ENCODE measurements at regions not wholly inside any gene's neighbourhood (a gene's known extent, or its start where the extent isn't known, plus 50 kb on each side); places are given as distances from the start of the nearest gene placed in this dataset.

- no peaks in the 10 kb centered on the region for H3K9me3 ChIP-seq (ENCODE audit: control insufficient read depth, insufficient read depth, low read depth, low read length)
- CTCF ChIA-PET = no interaction called here
- TF ChIP-seq FEZF1 (tag by site-specific recombination; IDR thresholded peaks at IDR 0.05) (no peak), ZNF112 (tag by site-specific recombination; IDR thresholded peaks at IDR 0.05) (no peak), ZNF830 (tag by site-specific recombination; IDR thresholded peaks at IDR 0.05; ENCODE audit: low read depth) (no peak), ZNF623 (tag by site-specific recombination; IDR thresholded peaks at IDR 0.05) (no peak), ZNF658 (tag by site-specific recombination; IDR thresholded peaks at IDR 0.05) (no peak), ZSCAN23 (tag by site-specific recombination; IDR thresholded peaks at IDR 0.05) (no peak), ZNF302 (tag by site-specific recombination; IDR thresholded peaks at IDR 0.05; ENCODE audit: low read depth) (no peak), KLF1 (tag by site-specific recombination; IDR thresholded peaks at IDR 0.05) (no peak), ZNF529 (tag by site-specific recombination; IDR thresholded peaks at IDR 0.05; ENCODE audit: insufficient replicate concordance) (no peak), SP2 (tag by site-specific recombination; IDR thresholded peaks at IDR 0.05) (no peak), ZNF792 (tag by site-specific recombination; IDR thresholded peaks at IDR 0.05) (no peak), ZEB2 (tag by site-specific recombination; IDR thresholded peaks at IDR 0.05) (no peak), SP3 (tag by site-specific recombination; IDR thresholded peaks at IDR 0.05) (no peak), REPIN1 (tag by site-specific recombination; IDR thresholded peaks at IDR 0.05; ENCODE audit: low read depth) (no peak), TRIM28 (IDR thresholded peaks at IDR 0.05; ENCODE audit: borderline replicate concordance, low read length) (no peak), ZBTB1 (tag by site-specific recombination; IDR thresholded peaks at IDR 0.05) (no peak), ZNF701 (tag by site-specific recombination; IDR thresholded peaks at IDR 0.05) (no peak), ZFP69B (tag by site-specific recombination; IDR thresholded peaks at IDR 0.05) (no peak)
- H3K4me1 ChIP-seq (ENCODE audit: control insufficient read depth, insufficient read depth, low read length) = no peaks in the 10 kb centered on the region
- H3K4me3 ChIP-seq (ENCODE audit: low read depth, low read length) = no peak overlapping the region
- POLR2A ChIA-PET = no interaction called here
- no peak overlapping the region for H3K27ac ChIP-seq (ENCODE audit: extremely low read depth, low read depth, low read length)
- no peaks in the 10 kb centered on the region for H3K36me3 ChIP-seq (ENCODE audit: control insufficient read depth in 2 of 2, insufficient read depth in 1 of 2, low read length in 2 of 2)
These were observed 1530.6 kb upstream of the SLC39A10 start for GRCh38 chr2:194126418-194126817.

GRCh38 chr2:194116861-194117260 lies 1540.2 kb upstream of the SLC39A10 start:
- POLR2A ChIA-PET = no interaction called here
- H3K36me3 ChIP-seq (ENCODE audit: control insufficient read depth in 2 of 2, insufficient read depth in 1 of 2, low read length in 2 of 2) = no peaks in the 10 kb centered on the region
- no peak overlapping the region for H3K27ac ChIP-seq (ENCODE audit: extremely low read depth, low read depth, low read length)
- no peaks in the 10 kb centered on the region for H3K4me1 ChIP-seq (ENCODE audit: control insufficient read depth, insufficient read depth, low read length)
- no peak overlapping the region for H3K4me3 ChIP-seq (ENCODE audit: low read depth, low read length)
- CTCF ChIA-PET = no interaction called here
- no peak for TF ChIP-seq ZNF488 (tag by site-specific recombination; IDR thresholded peaks at IDR 0.05)
- no peaks in the 10 kb centered on the region for H3K9me3 ChIP-seq (ENCODE audit: control insufficient read depth, insufficient read depth, low read depth, low read length)

GRCh38 chr2:194105358-194105757 lies 1551.7 kb upstream of the SLC39A10 start:
- Histone ChIP-seq H3K36me3 (ENCODE audit: control insufficient read depth in 2 of 2, insufficient read depth in 1 of 2, low read length in 2 of 2) (no peaks in the 10 kb centered on the region), H3K4me3 (ENCODE audit: low read depth, low read length) (no peak overlapping the region), H3K4me1 (ENCODE audit: control insufficient read depth, insufficient read depth, low read length) (no peaks in the 10 kb centered on the region), H3K9me3 (ENCODE audit: control insufficient read depth, insufficient read depth, low read depth, low read length) (no peaks in the 10 kb centered on the region), H3K27ac (ENCODE audit: extremely low read depth, low read depth, low read length) (no peak overlapping the region)
- CTCF ChIA-PET = no interaction called here
- POLR2A ChIA-PET = no interaction called here
- TF ChIP-seq ZNF175 (tag by site-specific recombination; IDR thresholded peaks at IDR 0.05) (no peak), HOXA7 (CRISPR knock-in tag; IDR thresholded peaks at IDR 0.05; ENCODE audit: borderline replicate concordance) (no peak), ZNF362 (tag by site-specific recombination; IDR thresholded peaks at IDR 0.05) (no peak), AEBP2 (tag by site-specific recombination; IDR thresholded peaks at IDR 0.05; ENCODE audit: borderline replicate concordance) (no peak), ZBTB49 (tag by site-specific recombination; IDR thresholded peaks at IDR 0.05; ENCODE audit: low read depth) (no peak), KLF1 (tag by site-specific recombination; IDR thresholded peaks at IDR 0.05) (no peak), ZNF302 (tag by site-specific recombination; IDR thresholded peaks at IDR 0.05; ENCODE audit: low read depth) (no peak), ZNF132 (tag by site-specific recombination; IDR thresholded peaks at IDR 0.05; ENCODE audit: borderline replicate concordance) (no peak), ZNF544 (tag by site-specific recombination; IDR thresholded peaks at IDR 0.05) (no peak), ZNF169 (tag by site-specific recombination; IDR thresholded peaks at IDR 0.05) (no peak), ZNF221 (tag by site-specific recombination; IDR thresholded peaks at IDR 0.05; ENCODE audit: borderline replicate concordance) (no peak), ZNF292 (tag by site-specific recombination; IDR thresholded peaks at IDR 0.05; ENCODE audit: borderline replicate concordance, low read depth) (no peak), ZNF433 (tag by site-specific recombination; IDR thresholded peaks at IDR 0.05; ENCODE audit: low read depth) (no peak)
